Stimulated activated CD4-positive, alpha-beta T cell treated with anti-CD3 and anti-CD28 coated beads, Interleukin-4, amount 100 ng/mL, for 24 hours (primary cell): ENCODE measurements at regions not wholly inside any gene's neighbourhood (a gene's known extent, or its start where the extent isn't known, plus 50 kb on each side); places are given as distances from the start of the nearest gene placed in this dataset.

Experiments used
- DNase-seq: peaks from one replicate; pipeline ENCODE4 v3.0.0-alpha.2; 2020

- no peak for DNase-seq
Observed at GRCh38 chr15:70488941-70489848, 274.2 kb downstream of the UACA start.

GRCh38 chr15:70488002-70488605 lies 275.3 kb downstream of the UACA start:
- peak; percentile 78 for DNase-seq

DNA sequence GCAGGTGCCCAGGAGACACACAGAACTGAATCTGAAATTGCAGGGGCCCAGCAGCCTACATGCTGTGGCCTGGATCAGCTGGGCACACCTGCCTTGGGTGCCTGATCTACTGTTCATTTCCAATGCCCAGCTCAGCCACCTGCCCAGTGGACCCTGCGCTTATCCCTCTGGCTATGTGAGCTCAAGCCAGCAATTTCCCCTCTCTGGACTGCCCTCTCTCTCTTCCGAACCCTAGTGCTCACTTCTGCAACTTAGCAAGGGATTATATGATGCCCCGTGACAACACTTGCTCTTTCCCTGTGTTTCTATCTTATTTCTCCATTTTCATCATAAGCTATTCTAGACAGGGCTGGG lies 276.0 kb downstream of the UACA start:
- no peak for DNase-seq

- DNase-seq, result peak; percentile 72
Observed at GRCh38 chr15:70486451-70487386, 276.6 kb downstream of the UACA start.

DNA sequence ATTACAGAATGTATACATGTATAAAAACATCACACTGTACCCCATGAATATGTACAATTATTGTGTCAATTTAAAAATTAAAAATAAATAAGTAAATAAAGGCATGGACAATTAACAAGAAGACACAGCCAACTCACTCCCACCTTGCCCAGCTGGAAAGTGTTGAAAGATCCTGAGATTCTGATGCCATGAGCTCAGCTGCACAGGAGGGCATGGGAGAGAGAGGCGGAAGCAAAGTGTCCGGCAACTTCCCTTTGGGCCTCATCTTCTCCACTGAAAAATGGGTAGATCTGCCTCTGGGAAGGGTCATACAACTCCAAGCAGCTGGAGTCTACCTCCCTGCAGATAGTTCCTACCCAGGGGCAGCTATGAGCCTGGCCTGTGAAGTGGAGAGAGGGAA lies 277.3 kb downstream of the UACA start:
- no peak for DNase-seq

- DNase-seq, result no peak
Observed at GRCh38 chr15:70484993-70485392, 278.4 kb downstream of the UACA start.

DNA sequence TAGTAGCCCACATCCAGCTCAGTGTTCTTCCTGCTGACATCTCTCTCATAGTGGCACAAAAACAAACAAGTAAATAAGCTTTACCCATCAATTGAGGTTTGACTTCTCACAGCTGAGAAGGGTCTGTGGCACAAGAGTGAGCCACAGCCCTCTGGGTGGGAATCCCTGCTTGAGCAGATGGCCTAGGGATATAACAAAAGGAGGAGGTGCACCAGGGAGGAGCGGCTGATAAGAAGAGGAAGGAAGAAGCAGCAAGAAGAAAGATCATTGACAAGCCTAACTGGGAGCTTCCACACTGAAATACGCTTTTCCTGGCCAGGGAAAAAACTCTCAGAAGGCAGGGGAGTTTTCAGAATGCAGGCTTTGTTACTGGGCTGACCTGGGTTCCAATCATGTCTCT lies 279.8 kb downstream of the UACA start:
- DNase-seq, result no peak

DNA sequence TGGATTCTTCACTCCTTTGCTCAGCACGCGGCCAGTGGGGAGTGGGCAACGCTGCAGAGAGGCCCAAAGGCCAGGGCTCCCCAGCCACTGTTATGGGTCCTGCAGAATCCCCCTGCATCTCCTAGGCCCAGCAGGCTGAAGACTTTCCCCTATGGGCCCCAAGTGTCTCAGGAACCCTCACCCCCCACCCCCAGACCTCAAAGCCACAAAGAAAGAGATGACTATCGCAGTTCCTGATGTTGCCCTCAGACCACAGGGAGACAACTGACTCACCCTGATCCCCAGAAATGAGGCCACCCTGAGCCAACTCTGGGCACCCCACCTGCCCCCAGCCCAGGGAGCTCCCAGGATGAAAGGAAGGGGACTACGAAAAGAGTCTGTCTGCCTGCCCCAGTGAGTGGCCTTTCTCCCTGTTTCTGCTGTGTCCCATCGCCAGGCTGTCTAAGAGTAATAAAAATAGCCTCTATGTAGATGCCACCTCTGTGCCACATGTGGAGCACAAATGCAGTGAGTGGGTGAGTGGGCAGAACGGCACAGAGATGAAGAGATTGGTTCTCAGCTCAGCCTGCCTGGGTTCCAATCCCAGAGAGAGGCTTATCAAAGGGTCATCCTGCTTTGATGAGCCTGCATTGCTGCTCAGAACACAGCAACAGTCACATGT lies 283.0 kb downstream of the UACA start:
- DNase-seq, result peak; percentile 70

- no peak for DNase-seq
Observed at GRCh38 chr15:70479785-70480184, 283.6 kb downstream of the UACA start.

DNA sequence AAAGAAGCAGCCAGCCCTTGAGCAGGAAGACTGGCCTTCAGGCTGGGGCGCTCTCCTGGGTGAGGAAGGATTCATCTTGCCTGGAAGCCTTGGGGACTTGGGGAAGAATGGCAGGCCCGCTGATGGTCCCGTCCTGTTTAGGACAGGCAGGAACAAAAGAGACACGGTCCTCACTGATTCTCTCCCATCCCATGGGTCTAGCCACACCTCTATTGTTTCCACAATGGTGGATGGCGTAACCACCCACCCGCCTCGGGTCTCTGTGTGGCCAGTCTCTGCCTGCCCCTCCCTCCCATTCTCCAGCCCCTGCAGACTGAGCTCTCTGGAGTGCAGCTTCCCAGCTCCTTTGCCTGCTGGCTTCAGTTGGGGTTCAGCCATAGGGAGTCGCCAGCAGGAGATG lies 284.3 kb downstream of the UACA start:
- DNase-seq, result no peak

DNA sequence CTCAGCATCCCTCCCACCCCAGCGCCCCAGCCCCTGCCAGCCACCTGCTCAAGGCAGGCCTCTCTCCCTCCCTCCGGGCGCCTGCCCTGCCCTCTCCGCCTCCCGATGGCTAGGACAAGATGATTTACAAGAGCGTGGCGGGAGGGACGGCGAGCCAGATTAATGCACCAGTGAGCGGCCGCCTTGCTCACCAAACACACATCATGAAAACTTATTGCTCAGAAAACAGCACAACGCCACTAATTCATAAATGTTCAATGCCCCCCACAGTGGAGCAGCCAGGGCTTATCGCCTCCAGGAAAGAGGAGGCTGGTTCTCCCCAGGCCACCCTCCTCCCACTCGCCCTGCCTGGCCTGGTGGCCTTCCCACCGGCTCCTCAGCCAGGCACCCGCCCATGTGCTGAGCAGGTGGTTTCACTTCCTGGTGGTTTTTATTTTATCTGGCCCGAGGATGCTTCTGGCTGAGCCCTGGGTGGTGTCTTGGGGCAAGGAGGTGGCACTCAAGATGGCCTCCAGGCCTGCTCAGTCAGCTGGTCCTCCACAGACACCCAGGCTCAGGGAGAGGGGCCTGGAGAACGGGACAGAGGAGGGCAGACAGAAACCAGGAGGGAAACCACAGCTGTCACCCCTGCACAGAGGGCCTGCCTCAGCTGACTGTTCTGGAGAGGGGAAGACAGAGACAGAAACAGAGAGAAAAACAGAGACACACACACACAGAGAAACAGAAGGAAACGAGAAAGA lies 284.9 kb downstream of the UACA start:
- no peak for DNase-seq

DNA sequence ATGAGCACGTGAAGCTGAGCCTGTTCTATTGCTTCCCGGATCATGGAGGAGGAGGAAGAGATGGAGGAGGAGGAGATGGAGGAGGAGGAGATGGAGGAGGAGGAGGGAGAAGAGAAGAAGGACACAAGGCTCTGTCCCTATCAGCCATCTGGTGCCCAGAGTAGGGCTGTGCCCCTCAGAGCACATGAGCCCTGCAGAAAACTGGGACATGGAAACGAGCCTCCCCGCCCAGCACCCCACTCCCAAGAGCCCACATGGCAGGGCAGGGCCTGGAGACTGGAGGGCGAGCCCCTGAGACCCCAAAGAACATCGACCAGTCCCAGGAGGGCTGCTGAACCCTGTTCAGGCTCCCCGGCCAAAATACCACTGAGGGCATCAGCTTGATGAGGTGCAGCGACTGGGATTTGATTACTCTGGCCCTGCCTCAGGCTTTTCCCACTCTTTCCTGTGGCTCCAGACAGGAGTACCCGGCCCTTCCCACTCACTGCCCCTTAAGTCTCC lies 285.6 kb downstream of the UACA start:
- no peak for DNase-seq

DNA sequence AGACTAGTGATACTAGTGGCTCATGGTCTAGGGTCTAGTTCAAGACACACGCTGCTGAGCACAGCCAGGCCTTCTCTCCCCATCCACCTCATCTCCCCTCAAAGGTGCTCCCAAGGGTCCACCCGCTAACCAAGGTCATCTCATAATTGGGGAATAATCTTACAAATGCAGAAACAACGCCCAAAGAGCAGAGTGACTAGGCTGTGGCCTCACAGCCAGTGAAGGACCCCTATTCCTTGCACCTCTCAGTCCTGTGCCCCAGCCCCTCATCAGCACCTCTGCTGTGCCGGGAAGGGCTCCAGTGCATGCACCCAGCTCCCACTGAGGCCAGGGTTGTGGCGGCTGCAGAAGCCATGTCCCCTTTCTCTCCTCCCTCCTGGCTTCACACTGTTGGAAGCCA lies 286.9 kb downstream of the UACA start:
- no peak for DNase-seq

DNA sequence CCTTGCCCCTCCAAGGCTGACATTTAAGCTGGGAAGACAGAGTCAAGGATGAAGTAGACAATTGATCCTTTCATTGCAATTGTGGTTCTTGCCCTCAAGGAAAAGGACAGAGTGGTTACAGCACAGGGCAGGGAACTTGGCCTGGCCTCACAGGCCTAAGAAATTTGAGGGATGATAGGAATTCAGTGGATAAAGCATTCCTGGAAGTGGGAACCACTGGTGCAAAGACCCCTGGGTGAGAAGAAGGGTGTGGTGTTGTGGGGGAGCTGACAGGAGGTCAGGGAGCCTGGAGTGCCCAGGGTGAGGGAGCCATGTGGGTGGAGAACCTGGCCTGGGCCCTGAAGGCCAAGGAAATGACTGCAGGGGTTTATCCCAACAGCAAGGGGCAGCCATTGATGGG lies 287.4 kb downstream of the UACA start:
- no peak for DNase-seq

- DNase-seq, result no peak
Observed at GRCh38 chr15:70475407-70475781, 288.0 kb downstream of the UACA start.

DNA sequence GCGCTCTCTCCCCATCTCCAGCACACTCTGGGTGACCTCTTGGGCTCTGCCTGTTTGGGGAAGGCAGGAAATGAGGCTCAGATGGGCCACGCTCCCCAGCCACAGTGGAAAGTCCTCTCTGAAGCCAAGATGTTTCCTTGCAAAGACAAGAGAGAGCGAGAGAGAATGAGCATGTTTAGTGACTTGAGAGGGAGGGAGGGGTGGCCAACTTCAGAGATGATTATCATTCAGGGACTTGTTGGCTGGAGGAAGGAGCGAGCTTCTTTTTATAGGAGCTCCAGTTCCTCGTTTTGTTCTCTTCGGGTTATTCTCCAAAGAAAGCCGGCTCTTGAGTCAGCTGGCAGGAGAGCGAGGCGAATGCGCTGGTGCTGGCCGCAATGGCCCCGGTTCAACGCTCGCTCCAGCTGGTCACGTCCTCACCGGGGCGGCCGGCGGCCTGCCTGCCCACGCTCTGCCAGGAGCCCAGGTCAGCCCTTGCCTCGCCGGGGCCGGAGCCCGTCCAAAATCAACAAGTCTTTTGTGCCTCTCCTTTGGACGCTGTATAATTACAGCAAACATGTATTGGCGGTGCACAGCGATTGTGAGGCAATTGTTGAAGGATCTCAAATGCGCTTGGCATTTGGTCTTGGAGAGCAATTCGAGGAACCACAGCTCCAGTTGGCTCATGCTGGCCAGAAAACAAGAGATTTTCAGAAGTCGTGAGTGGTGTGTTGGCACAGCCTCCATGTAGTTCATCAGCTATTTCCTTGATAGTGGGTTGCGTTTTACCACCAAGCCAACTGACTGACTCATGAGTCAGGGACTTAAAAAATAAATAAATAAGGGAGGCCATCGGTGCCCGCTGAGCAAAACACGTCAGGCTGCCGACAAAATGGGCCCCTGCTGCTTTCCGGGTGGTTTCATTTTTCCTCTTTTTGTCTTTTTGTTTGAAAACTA lies 288.6 kb downstream of the UACA start:
- peak; percentile 26 for DNase-seq

GRCh38 chr15:70473581-70474370 lies 289.6 kb downstream of the UACA start:
- DNase-seq, result no peak

GRCh38 chr15:70471517-70471916 lies 291.8 kb downstream of the UACA start:
- no peak for DNase-seq

GRCh38 chr15:70470556-70471191 lies 292.7 kb downstream of the UACA start:
- DNase-seq, result no peak
